Heart right ventricle (tissue), 16 donors: ENCODE measurements at regions not wholly inside any gene's neighbourhood (a gene's known extent, or its start where the extent isn't known, plus 50 kb on each side); places are given as distances from the start of the nearest gene placed in this dataset.
"Not testable (repeated sequence)": the region's sequence is repeated elsewhere in the genome, so short reads cannot be mapped to it uniquely, and the experiment has no call there.

Experiments
- ATAC-seq, 8 donors: fragments of 200-7000 bp; cut with Tn5 transposase; one replicate each; pipeline ENCODE4 v1.9.1; 2020; ENCODE audit warnings: mild to moderate bottlenecking in 8 of 8, moderate library complexity in 8 of 8, moderate number of reproducible peaks in 1 of 8
- DNase-seq, 2 donors: peaks; one replicate each; pipeline ENCODE4 v3.0.0-alpha.2; 2020
- H3K27ac ChIP-seq, 10 donors: fragments of 200-600 bp; sonication (generic) in 2 of 10; one replicate each; pipeline versions ENCODE4 v1.5.0 to v1.8.0; 2020 to 2022; ENCODE audit warnings: mild to moderate bottlenecking in 3 of 10
- H3K27me3 ChIP-seq, 7 donors: fragments of 200-600 bp; one replicate each; pipeline ENCODE4 v1.8.0; 2021 to 2022; ENCODE audit warnings: mild to moderate bottlenecking in 2 of 7
- H3K36me3 ChIP-seq, 9 donors: fragments of 200-600 bp; sonication (generic) in 1 of 9; one replicate each; pipeline versions ENCODE4 v1.5.0 to v1.8.0; 2020 to 2022; ENCODE audit warnings: mild to moderate bottlenecking in 2 of 9
- H3K4me1 ChIP-seq, 9 donors: fragments of 200-600 bp; sonication (generic) in 1 of 9; one replicate each; pipeline versions ENCODE4 v1.5.0 to v1.8.0; 2020 to 2022; ENCODE audit warnings: mild to moderate bottlenecking in 4 of 9
- H3K4me3 ChIP-seq, 10 donors: fragments of 200-600 bp; sonication (generic) in 2 of 10; one replicate each; pipeline versions ENCODE4 v1.5.0 to v1.8.0; 2020 to 2022; ENCODE audit warnings: mild to moderate bottlenecking in 7 of 10, moderate library complexity in 2 of 10
- H3K9me3 ChIP-seq, 11 donors: fragments of 200-600 bp in 10 of 11; sonication (generic) in 2 of 11; one replicate each; pipeline versions ENCODE4 v1.5.0 to v1.8.0; 2013 to 2022; ENCODE audit warnings: mild to moderate bottlenecking in 2 of 11, control low read depth in 1 of 11, moderate library complexity in 1 of 11
- WGBS, 2 donors: extraction: QIAGEN DNeasy Blood & Tissue Kit; methylation state at CpG; one replicate each; pipeline ENCODE4 v1.1.7; 2013; ENCODE audit warnings: inconsistent platforms in 1 of 2; 5-methylcytosine and 5-hydroxymethylcytosine counted together
- intact Hi-C, 10 donors: fragments of 100-400 bp; cut with DNase I; formaldehyde crosslinking; loops; one replicate each; pipeline versions ENCODE4 v1.11.1 to v1.14.2; 2022
- TF ChIP-seq, protein P1 (sequence below), 9 donors: fragments of 200-600 bp; sonication (generic) in 2 of 9; IDR thresholded peaks; one replicate each; pipeline versions ENCODE4 v1.5.0 to v1.8.0; 2021 to 2022; ENCODE audit warnings: antibody characterized with exemption in 9 of 9, mild to moderate bottlenecking in 5 of 9, moderate library complexity in 1 of 9
- donor health status: Arrhythmogenic right ventricular cardiomyopathy.
- donor health status: ischemic (EF 13 %, LVEDD 7.1; RV severe dilation, severe dysfunction).
- donor health status: healthy with polysubstance abuse.
- donor health status: DM: no; HTN: yes; CAD: no.
- donor health status: DM: no; HTN: no; CAD: no.
- donor health status: ischemic (EF 25% LVEDD 6.9; RV normal size, moderate dysfunction).
- donor health status: ischemic (EF 25% LVEDD 5.7; RV mildly dilated, moderate dysfunction).
- donor health status: healthy.
- donor health status: DM: yes; HTN: yes; CAD: no.
- donor health status: Ischemic cardiomyopathy.
- donor health status: ischemic (EF 35%, LVEDD 5.7; RV mildly dilated, moderate dysfunction).
- donor health status: nonischemic (EF 11% LVEDD 7.7; RV severe dilation, severe dysfunction).
- donor health status: DM: yes; HTN: yes; CAD: no.
- donor health status: PGD.
- donor health status: ischemic (EF 29% LVEDD 5.4; RV normal size, mild dysfunction).
- donor health status: nonischemic (EF 23%, LVEDD 6.1; RV moderate dilation, normal function).

DNA sequence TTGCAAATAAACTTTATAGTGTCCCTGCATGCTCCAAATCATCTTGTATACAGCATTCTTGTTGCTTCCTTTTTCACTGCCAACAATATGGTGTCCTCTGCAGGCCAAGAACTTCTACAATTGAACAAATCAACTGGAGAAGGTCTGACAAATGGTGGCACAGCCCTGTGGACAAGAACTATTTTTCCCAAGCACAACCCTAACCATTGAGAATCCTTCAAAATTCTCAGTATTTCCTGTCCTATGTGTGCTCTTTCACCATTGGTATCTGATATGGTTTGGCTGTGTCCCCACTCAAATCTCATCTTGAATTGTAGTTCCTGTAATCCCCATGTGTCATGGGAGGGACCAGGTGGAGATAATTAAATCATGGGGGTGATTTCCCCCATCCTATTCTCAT, 865.1 kb upstream of the ACVR2A start:
- no peaks in the 10 kb centered on the region for H3K4me1 ChIP-seq
- no peak for DNase-seq
- H3K9me3 ChIP-seq: peaks cover 0 to 3% (median 0%) of the 10 kb centered on the region in 11 donors
- intact Hi-C loops: no loop called here
- H3K27ac ChIP-seq: no peak overlapping the region
- H3K27me3 ChIP-seq: no peaks in the 10 kb centered on the region
- ATAC-seq: no peak
- no peak overlapping the region for H3K4me3 ChIP-seq
- TF ChIP-seq, protein P1, sequence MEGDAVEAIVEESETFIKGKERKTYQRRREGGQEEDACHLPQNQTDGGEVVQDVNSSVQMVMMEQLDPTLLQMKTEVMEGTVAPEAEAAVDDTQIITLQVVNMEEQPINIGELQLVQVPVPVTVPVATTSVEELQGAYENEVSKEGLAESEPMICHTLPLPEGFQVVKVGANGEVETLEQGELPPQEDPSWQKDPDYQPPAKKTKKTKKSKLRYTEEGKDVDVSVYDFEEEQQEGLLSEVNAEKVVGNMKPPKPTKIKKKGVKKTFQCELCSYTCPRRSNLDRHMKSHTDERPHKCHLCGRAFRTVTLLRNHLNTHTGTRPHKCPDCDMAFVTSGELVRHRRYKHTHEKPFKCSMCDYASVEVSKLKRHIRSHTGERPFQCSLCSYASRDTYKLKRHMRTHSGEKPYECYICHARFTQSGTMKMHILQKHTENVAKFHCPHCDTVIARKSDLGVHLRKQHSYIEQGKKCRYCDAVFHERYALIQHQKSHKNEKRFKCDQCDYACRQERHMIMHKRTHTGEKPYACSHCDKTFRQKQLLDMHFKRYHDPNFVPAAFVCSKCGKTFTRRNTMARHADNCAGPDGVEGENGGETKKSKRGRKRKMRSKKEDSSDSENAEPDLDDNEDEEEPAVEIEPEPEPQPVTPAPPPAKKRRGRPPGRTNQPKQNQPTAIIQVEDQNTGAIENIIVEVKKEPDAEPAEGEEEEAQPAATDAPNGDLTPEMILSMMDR (IDR thresholded peaks at IDR 0.05): no peak
- H3K36me3 ChIP-seq: no peaks in the 10 kb centered on the region

DNA sequence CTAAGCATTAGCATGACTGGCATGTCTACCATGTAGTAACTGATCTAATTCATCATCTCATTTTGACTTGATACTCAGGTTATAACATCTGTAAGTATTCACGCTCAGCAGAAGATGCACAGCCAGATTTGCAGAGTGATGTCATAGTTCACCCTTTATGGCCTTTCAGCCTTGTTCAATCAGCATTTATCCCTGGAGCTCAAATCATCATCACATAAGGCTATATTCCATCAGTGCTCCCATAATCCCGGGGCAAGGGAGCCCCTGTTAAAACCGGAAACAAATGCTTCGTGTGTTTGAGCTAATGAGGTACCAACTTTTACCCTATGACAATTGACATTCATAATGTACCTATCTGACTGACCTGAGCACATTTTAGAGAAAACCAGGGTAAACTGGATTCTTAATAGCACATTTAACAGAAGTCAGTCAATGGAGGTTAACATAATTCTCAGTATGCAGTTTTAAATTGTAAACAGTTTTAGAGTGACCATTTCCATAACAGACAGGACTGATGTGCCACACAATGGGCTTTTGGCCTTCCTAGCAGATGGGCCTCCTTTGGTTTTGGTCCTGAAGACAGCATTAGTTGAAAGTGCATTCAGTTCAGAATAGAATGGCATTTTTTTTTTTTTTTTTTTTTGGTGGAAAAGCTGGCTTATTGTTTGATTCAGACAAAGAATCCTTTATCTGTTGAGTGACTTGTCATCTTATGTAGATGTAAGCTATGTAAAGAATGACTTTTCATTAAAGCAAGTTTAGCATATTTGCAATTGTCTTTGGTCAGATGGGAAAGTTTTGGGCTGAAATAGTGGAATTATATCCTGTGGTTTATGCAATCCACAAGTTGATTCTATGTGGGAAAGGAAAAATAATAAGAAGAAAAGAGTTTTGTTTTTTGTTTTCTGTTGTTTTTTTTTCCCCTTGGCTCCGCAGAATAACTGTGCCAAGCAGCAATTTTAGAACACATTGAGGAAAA, 866.0 kb upstream of the ACVR2A start:
- 85% methylated on average over 5 of the region's 5 CpGs for WGBS, 2 donors
- TF ChIP-seq, protein P1 (IDR thresholded peaks at IDR 0.05): no peak
- intact Hi-C loops: no loop called here
- H3K4me1 ChIP-seq: no peaks in the 10 kb centered on the region
- H3K36me3 ChIP-seq: no peaks in the 10 kb centered on the region
- H3K4me3 ChIP-seq: no peak overlapping the region
- H3K9me3 ChIP-seq: peaks cover 0 to 3% (median 0%) of the 10 kb centered on the region in 11 donors
- no peaks in the 10 kb centered on the region for H3K27me3 ChIP-seq
- ATAC-seq (no peak), DNase-seq (no peak)
- H3K27ac ChIP-seq: no peak overlapping the region

DNA sequence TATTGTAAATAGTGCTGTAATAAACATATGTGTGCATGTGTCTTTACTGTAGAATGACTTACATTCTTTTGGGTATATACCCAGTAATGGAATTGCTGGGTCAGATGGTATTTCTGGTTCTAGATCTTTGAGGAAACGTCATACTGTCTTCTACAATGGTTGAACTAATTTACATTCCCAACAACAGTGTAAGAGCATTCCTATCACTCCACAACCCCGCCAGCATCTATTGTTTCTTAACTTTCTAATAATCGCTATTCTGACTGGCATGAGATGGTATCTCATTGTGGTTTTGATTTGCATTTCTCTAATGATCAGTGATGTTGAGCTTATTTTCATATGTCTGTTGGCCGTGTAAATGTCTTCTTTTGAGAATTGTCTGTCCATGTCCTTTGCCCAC, 873.8 kb upstream of the ACVR2A start:
- intact Hi-C loops, H3K36me3 ChIP-seq, ATAC-seq, H3K4me1 ChIP-seq, DNase-seq, H3K27ac ChIP-seq, H3K4me3 ChIP-seq, H3K27me3 ChIP-seq: not testable (repeated sequence)
- 84 to 88% methylated on average over 4 of the region's 4 CpGs for WGBS, 2 donors
- peaks cover 0 to 24% (median 4%) of the 10 kb centered on the region in 11 donors for H3K9me3 ChIP-seq

DNA sequence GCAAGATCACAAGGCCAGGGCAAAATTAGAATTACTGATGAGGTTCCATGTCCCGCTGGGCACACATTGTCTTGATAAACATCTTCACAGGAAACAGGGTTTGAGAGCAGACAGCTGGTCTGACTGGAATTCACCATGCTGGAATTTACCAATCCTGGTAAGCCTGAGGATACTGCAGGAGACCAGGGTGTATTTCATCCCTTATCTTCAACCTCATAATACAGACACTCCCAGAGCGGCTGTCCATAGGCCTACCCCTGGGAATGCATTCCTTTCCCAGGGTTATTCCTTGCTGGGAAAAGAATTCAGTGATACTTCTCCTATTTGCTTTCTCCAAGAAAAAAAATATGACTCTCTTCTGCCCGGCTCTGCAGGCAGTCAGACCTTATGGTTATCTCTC, 875.1 kb upstream of the ACVR2A start:
- H3K27ac ChIP-seq, H3K4me3 ChIP-seq, intact Hi-C loops, ATAC-seq, H3K4me1 ChIP-seq, H3K36me3 ChIP-seq, DNase-seq, H3K27me3 ChIP-seq: not testable (repeated sequence)
- WGBS, 2 donors: 80 to 83% methylated on average over 3 of the region's 3 CpGs
- peaks cover 0 to 24% (median 4%) of the 10 kb centered on the region in 11 donors for H3K9me3 ChIP-seq

DNA sequence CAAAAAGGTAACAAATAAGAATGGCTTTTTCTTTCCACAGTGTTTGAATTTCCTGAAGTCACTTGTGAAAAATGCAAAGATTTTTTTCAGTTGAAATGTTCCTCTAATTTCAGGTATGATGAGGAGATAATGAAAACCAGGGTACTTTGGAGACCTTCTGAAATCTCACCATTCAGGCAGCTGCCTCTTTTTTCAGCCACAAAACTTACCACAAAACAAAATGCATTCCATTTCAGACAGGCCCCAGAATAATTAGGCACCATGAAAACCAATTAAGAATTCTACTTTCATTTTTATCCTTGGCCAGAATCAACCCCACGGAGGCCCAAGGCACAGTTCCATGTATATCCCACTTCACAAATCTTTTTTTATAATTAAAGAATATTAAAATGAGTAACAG, 880.3 kb upstream of the ACVR2A start:
- Histone ChIP-seq H3K36me3 (no peaks in the 10 kb centered on the region), H3K27me3 (no peaks in the 10 kb centered on the region), H3K4me1 (no peaks in the 10 kb centered on the region), H3K27ac (no peak overlapping the region), H3K9me3 (peaks cover 0 to 17% (median 0%) of the 10 kb centered on the region in 11 donors), H3K4me3 (no peak overlapping the region)
- ATAC-seq (no peak), DNase-seq (no peak)
- TF ChIP-seq, protein P1 (IDR thresholded peaks at IDR 0.05): no peak
- intact Hi-C loops: no loop called here
- WGBS, 2 donors: 73 to 79% methylated on average over 1 of the region's 1 CpG
